Left cardiac atrium (tissue), 4 donors: ENCODE measurements at regions not wholly inside any gene's neighbourhood (a gene's known extent, or its start where the extent isn't known, plus 50 kb on each side); places are given as distances from the start of the nearest gene placed in this dataset.

Source experiments
- ATAC-seq, 2 donors: fragments of 200-7000 bp; cut with Tn5 transposase; one replicate each; pipeline ENCODE4 v1.9.1; 2020; ENCODE audit warnings: mild to moderate bottlenecking in 2 of 2, moderate library complexity in 2 of 2
- DNase-seq: peaks from one replicate; pipeline ENCODE4 v3.0.0-alpha.2; 2020
- intact Hi-C, 2 donors: fragments of 100-400 bp; cut with DNase I; formaldehyde crosslinking; loops; one replicate each; pipeline versions ENCODE4 v1.14.1 to v1.15.1; 2022 to 2023
- donor health status: DM: no; HTN: yes; CAD: no.
- donor health status: DM: no; HTN: yes; CAD: no; lungs with severe emphysema.
- donor health status: DM: yes; HTN: yes; CAD: no.
- donor health status: Dilated cardiomyopathy.

- DNase-seq (no peak), ATAC-seq (no peak)
- intact Hi-C loops, result no loop called here
These were observed 113.0 kb downstream of the DTHD1 start for GRCh38 chr4:36394352-36394903.

GRCh38 chr4:36399762-36400353 lies 118.4 kb downstream of the DTHD1 start:
- ATAC-seq, result no peak
- DNase-seq, result no peak
- intact Hi-C loops, result loop anchor here in 1 of 2 donors (2.0 kb wide), 1 partner anchor 49 kb away; no protein-coding TSS in a partner anchor

DNA sequence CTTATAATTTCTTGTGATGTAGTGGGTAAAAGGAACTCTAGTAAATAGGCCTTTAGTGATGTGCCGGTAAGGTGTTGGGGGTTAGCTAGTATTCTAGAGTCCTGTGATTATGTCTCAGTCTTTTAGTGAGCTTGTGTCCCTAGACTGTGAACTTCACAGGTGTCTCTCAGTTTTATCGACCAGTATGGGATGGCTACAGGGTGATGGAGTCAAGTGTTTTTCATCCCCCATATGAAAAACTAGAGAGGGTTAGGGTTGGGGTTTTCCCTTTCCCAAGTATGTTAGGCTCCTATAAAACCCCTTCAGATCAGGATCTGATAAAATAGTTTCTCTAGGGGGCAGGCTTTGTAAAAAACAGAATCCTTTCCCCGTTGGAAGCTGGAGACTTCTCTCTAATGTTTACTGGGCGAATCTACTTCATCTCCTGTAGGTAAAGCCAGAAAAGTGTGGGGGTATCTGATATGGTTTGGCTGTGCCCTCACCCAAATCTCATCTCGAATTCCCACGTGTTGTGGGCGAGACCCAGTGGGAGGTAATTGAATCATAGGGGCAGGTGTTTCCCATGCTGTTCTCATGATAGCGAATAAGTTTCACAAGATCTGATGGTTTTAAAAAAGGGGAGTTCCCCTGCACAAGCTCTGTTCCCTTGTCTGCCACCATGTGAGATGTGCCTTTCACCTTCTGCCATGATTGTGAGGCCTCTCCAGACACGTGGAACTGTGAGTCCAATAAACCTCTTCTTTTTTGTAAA lies 120.8 kb downstream of the DTHD1 start:
- DNase-seq, result no peak
- ATAC-seq, result no peak
- intact Hi-C loops, result no loop called here

- no peak for DNase-seq
- intact Hi-C loops, result no loop called here
- no peak for ATAC-seq
These were observed 129.9 kb downstream of the DTHD1 start for GRCh38 chr4:36411338-36411737.

DNA sequence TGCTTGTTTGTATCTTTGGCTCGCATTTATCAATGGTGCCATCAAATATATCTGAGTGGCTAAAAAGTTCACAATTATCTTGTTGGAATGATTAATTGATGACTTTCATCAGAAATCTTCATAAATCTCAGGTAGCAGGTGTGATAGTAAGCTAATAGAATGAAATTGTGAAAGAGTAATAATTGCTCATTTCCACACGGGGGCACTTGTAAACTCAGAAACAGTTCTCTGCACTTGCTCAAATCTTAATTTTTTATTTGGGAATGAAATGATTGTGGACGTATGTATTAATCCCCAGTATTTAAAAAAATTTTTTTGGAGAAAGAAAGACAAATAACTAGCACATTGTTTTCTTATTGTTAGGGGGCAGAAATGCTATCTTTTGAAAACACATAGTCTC lies 132.8 kb downstream of the DTHD1 start:
- ATAC-seq, result no peak

DNA sequence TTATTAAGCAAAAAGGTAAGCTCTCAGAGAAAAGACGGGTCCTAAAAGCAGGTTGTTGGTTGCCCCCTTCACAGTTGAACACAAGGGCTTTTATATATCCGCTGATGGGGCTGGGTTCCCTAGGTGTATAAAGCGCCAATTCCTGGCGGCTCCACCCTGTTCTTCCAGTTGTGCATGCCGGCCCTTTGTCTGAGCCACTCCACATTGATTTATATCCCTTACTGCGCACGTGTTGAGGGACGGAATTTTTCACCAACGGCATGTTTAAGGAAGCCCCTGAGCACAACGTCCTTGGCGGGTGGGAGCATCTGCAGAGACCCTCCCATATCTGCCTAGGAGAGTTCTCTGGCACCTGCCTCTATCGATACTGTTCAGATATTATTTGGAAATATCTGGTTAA lies 135.7 kb downstream of the DTHD1 start:
- DNase-seq, result no peak
- no peak for ATAC-seq
- intact Hi-C loops, result no loop called here

More for the DNA sequence above, 132.8 kb downstream of the DTHD1 start:
- DNase-seq, result no peak
- intact Hi-C loops, result no loop called here

DNA sequence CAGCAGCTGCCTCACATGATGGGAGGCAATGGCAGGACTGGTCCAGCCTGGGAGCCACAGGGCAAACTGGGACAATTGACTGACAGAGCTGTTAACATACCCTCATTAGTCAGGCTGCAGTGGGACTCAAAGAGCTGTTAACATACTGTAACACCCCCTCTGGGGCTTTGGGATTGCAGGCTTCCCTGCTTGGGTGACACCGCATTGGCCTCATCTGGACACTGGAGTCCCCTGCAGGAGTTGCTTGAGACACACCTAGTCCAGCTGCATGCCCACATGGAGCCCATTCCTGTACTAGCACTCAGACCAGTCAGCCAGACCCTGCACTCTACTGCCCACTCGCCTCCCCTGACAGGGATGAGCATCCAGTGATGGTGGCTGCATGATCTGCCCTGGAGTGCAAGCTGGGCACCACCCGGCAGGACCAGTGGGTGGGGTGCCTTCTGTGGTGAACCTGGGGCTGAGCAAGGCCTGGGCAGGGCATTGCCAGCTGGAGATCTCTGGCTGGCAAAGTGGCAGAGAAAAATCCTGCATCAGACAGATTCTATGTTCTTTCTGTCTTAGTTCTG lies 138.8 kb downstream of the DTHD1 start:
- ATAC-seq (no peak), DNase-seq (no peak)
- intact Hi-C loops, result no loop called here

GRCh38 chr4:36422607-36423006 lies 141.2 kb downstream of the DTHD1 start:
- no peak for DNase-seq
- no peak for ATAC-seq
- intact Hi-C loops, result no loop called here

DNA sequence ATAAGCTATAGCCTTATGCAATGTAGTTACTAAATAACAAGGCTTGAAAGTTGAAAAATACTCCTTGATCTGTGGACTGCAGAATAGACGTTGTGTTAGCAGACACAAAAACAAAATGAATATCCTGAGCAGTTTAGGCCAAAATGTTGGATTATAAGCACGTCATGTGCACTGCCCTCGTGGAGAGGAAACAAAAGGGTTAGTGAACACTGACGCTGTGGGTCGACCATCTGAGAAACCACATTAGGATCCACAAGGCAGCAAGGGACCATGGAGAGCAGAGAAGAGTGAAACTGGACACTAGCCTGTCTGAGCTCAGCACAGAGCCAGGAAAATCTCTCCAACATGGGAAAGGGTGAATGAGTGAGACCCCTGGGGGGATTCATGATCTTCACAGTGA lies 145.3 kb downstream of the DTHD1 start:
- intact Hi-C loops, result no loop called here
- DNase-seq, result no peak
- ATAC-seq, result no peak

DNA sequence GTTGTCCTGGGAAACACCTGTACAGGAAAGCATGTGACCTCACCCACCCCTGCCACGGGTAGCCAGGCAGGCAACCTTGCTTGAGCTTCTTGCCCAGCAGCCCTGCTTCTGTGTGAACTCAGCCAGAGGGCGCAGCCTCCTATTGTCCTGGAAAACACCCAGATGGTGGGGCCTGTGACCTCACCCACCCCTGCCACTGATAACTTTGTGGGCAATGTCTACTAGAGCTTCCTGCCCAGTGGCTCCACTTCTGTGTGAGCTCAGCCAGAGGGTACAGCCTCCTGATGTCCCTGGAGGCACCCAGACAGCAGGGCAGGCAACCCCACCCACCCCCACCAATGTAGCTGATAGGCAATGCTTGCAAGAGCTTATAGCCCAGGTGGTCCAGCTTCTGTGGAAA lies 146.3 kb downstream of the DTHD1 start:
- intact Hi-C loops, result no loop called here
- DNase-seq (no peak), ATAC-seq (no peak)

GRCh38 chr4:36432586-36432985 lies 151.2 kb downstream of the DTHD1 start:
- ATAC-seq, result no peak

GRCh38 chr4:36439556-36439955 lies 158.1 kb downstream of the DTHD1 start:
- intact Hi-C loops, result no loop called here
- DNase-seq, result no peak
- no peak for ATAC-seq

More at GRCh38 chr4:36432586-36432985, 151.2 kb downstream of the DTHD1 start:
- DNase-seq, result no peak
- intact Hi-C loops, result no loop called here

DNA sequence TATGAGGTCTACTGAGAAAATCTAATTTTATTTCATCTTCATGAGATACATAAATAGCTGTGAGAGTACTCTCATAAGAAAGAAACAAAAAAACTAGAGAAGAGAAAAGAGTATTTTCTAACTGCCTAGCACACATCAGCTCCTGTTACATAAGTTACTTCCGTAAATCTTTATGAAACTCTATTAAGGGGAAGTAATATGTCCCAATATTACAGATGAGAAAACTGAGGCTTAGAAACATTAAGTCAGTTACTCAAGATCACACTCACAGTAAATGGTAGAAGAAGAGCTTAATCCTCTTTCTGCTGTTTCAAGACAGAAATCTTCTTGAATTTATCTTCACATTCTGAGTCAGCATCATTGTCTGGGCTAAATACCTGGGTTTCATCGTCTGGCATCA lies 164.1 kb downstream of the DTHD1 start:
- DNase-seq (no peak), ATAC-seq (no peak)
- intact Hi-C loops, result no loop called here

DNA sequence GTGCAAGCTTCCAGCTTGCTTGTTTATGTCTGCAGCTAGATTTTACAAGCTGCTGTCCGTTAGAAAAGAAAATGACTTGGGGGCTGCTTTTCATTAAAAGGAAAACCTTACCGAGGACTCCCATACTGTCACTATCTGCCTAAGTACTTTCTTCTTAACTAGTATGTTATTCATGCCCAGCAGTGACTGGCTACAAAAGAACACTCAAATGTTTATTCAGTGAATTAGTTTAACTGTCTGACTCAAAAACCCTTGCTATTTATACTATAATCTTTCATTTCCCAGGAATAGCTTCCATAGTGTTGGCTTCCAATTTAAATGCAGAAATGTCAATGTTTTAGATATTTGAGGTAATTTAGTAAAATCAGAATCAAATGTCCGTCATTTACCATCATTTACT lies 164.9 kb downstream of the DTHD1 start:
- intact Hi-C loops, result no loop called here
- no peak for ATAC-seq
- no peak for DNase-seq

DNA sequence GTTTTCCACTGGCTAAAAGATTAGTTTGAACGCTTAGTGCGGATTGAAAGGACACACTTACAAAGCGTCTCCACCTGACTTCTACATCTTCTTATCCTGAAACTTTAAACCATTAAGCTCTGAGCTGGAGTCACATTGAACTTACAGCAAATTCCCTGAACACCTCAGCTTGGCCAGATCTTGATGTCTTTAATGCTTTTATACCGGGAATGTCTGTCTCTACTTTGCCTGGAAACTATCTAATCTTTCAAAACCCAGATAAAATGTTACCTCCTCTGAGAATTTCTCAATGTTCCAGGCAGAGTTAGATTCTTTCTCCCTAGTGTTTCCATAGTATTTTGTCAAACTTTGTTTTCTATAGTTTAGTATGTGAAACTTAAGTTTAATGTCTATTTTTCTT lies 179.9 kb downstream of the DTHD1 start:
- peak in 1 of 2 donors; percentile 61 for ATAC-seq
- DNase-seq, result no peak
- intact Hi-C loops, result no loop called here

DNA sequence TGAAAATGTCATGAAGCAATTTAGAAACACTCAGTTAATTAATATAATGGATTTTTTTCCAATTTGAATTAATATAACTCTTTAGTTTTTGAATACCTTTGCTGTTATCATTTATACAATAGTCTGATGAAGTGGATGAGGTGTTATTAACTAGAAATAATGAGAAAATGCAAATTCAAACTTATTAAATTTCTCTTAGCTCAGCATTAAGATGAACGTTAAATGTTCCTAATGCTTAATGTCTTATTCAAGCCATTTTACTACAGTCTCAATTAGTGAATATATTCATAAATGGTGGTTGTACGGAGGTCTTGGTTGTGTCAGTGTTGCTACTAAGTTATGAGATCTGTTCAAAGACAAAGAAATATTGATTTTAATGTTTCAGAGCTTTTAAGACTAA lies 186.3 kb downstream of the DTHD1 start:
- ATAC-seq, result no peak
- intact Hi-C loops, result no loop called here

DNA sequence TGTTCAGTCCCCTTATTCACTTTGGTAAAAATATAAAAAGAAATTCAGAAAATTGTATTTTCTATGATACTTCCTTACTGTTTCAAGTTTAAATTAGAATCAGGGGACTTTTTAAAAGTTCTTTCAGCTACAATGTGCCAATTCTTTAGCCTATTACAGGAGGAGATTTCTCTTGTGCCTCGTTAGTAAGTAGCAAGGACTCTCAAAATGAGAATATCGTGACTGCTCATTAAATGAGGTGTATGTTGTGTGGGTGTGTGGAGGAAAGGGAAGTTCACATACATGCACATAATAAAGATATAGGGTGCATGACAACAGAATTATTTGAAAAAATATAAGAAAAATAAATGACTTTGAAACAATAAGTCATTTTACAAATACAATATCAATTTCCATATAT lies 190.5 kb downstream of the DTHD1 start:
- ATAC-seq (no peak), DNase-seq (no peak)
- intact Hi-C loops, result no loop called here

More for the DNA sequence above, 186.3 kb downstream of the DTHD1 start:
- DNase-seq, result no peak

- ATAC-seq (peak in 1 of 2 donors; percentile 59), DNase-seq (no peak)
- intact Hi-C loops, result no loop called here
These were observed 194.7 kb downstream of the DTHD1 start for GRCh38 chr4:36476135-36476534.

GRCh38 chr4:36477861-36478260 lies 196.4 kb downstream of the DTHD1 start:
- peak in 1 of 2 donors; percentile 49 for ATAC-seq
- DNase-seq, result no peak
- intact Hi-C loops, result no loop called here

GRCh38 chr4:36485885-36486284 lies 204.5 kb downstream of the DTHD1 start:
- ATAC-seq (no peak), DNase-seq (no peak)
- intact Hi-C loops, result no loop called here
